GM12873 (cell line): ENCODE measurements at regions not wholly inside any gene's neighbourhood (a gene's known extent, or its start where the extent isn't known, plus 50 kb on each side); places are given as distances from the start of the nearest gene placed in this dataset.

Source experiments
- CTCF ChIP-seq: IDR thresholded peaks from 2 replicates; pipeline ENCODE4 v1.5.1; 2012; ENCODE audit warnings: low read depth, mild to moderate bottlenecking, moderate library complexity, low read length, control low read depth; ENCODE audit not compliant: insufficient read depth; ENCODE audit errors: missing control alignments

GRCh38 chr3:98692787-98693473 lies 70.2 kb upstream of the ST3GAL6 start:
- TF ChIP-seq CTCF = no peak

- TF ChIP-seq CTCF = no peak
These were observed 67.3 kb upstream of the ST3GAL6 start for GRCh38 chr3:98695796-98696195.

- no peak for TF ChIP-seq CTCF
These were observed 65.9 kb upstream of the ST3GAL6 start for GRCh38 chr3:98697225-98697624.

- TF ChIP-seq CTCF = no peak
These were observed 64.0 kb upstream of the ST3GAL6 start for GRCh38 chr3:98699132-98699531.

GRCh38 chr3:98701071-98701675 lies 62.0 kb upstream of the ST3GAL6 start:
- no peak for TF ChIP-seq CTCF

GRCh38 chr3:98702166-98702565 lies 61.0 kb upstream of the ST3GAL6 start:
- no peak for TF ChIP-seq CTCF

- TF ChIP-seq CTCF = no peak
These were observed 57.9 kb upstream of the ST3GAL6 start for GRCh38 chr3:98705212-98705611.
